CD14-positive monocyte (primary cell): ENCODE measurements at regions not wholly inside any gene's neighbourhood (a gene's known extent, or its start where the extent isn't known, plus 50 kb on each side); places are given as distances from the start of the nearest gene placed in this dataset.

ENCODE experiments used
- DNase-seq, 3 donors: peaks; one replicate each; pipeline ENCODE4 v3.0.0-alpha.2; 2011 to 2022
- H2AFZ ChIP-seq: 2 replicates; pipeline ENCODE4 v1.6.0; 2012; ENCODE audit warnings: mild to moderate bottlenecking, low read depth, low read length, inconsistent platforms; ENCODE audit not compliant: insufficient read depth, poor library complexity, severe bottlenecking
- H3K27ac ChIP-seq, 2 donors: 1 replicate in 1 of 2; 2 replicates in 1 of 2; pipeline ENCODE4 v1.5.1; 2012 to 2013; ENCODE audit warnings: low read length in 2 of 2, control low read depth in 1 of 2, inconsistent platforms in 1 of 2, low read depth in 1 of 2, mild to moderate bottlenecking in 1 of 2
- H3K27me3 ChIP-seq, 2 donors: one replicate each; pipeline versions ENCODE4 v1.6.0 to v1.6.1; 2011 to 2013; ENCODE audit warnings: low read length in 2 of 2; ENCODE audit not compliant: control insufficient read depth in 2 of 2, insufficient read depth in 2 of 2
- H3K36me3 ChIP-seq, 2 donors: replicated peaks in 1 of 2; 1 replicate in 1 of 2; 2 replicates in 1 of 2; pipeline versions ENCODE4 v1.5.1 to v1.6.1; 2012 to 2013; ENCODE audit warnings: low read length in 2 of 2, control low read depth in 1 of 2, inconsistent platforms in 1 of 2, mild to moderate bottlenecking in 1 of 2; ENCODE audit not compliant: insufficient read depth in 2 of 2, control insufficient read depth in 1 of 2
- H3K4me1 ChIP-seq, 2 donors: 1 replicate in 1 of 2; 2 replicates in 1 of 2; pipeline versions ENCODE4 v1.5.1 to v1.6.1; 2012 to 2013; ENCODE audit warnings: low read length in 2 of 2, control low read depth in 1 of 2, inconsistent platforms in 1 of 2, mild to moderate bottlenecking in 1 of 2, moderate library complexity in 1 of 2; ENCODE audit not compliant: insufficient read depth in 2 of 2, control insufficient read depth in 1 of 2
- H3K4me2 ChIP-seq: replicated peaks from 2 replicates; pipeline ENCODE3; 2012; ENCODE audit warnings: low read length, moderate library complexity, mild to moderate bottlenecking; ENCODE audit not compliant: poor library complexity, severe bottlenecking; ENCODE audit errors: extremely low read depth
- H3K4me3 ChIP-seq, 3 experiments: fragments of 200-600 bp in 1 of 3; sonication (generic) in 1 of 3; replicated peaks in 1 of 3; 1 replicate in 2 of 3; 2 replicates in 1 of 3; pipeline ENCODE4 v1.5.1; 2011 to 2013; ENCODE audit warnings: low read length in 3 of 3, mild to moderate bottlenecking in 3 of 3, control low read depth in 2 of 3, low read depth in 2 of 3, inconsistent platforms in 1 of 3, moderate library complexity in 1 of 3
- H3K79me2 ChIP-seq: 2 replicates; pipeline ENCODE4 v1.6.0; 2012; ENCODE audit warnings: mild to moderate bottlenecking, control low read depth, inconsistent platforms, low read length, moderate library complexity; ENCODE audit not compliant: insufficient read depth
- H3K9ac ChIP-seq: 2 replicates; pipeline ENCODE4 v1.6.0; 2017; ENCODE audit warnings: low read length, mild to moderate bottlenecking; ENCODE audit not compliant: insufficient read depth, poor library complexity, severe bottlenecking
- H3K9me3 ChIP-seq, 2 donors: replicated peaks in 1 of 2; 1 replicate in 1 of 2; 2 replicates in 1 of 2; pipeline versions ENCODE4 v1.5.1 to v1.6.1; 2012 to 2013; ENCODE audit warnings: low read length in 2 of 2, control low read depth in 1 of 2; ENCODE audit not compliant: control insufficient read depth in 1 of 2, insufficient read depth in 1 of 2
- H4K20me1 ChIP-seq: 2 replicates; pipeline ENCODE4 v1.6.0; 2012; ENCODE audit warnings: mild to moderate bottlenecking, low read length, control low read depth, moderate library complexity; ENCODE audit not compliant: insufficient read depth
- H3K27ac Mint-ChIP-seq, 7 donors: one replicate each; pipeline ENCODE4 v1.8.0; 2020; ENCODE audit warnings: mild to moderate bottlenecking in 7 of 7, mixed read lengths in 7 of 7, moderate library complexity in 6 of 7, inconsistent platforms in 2 of 7
- H3K27me3 Mint-ChIP-seq, 3 donors: one replicate each; pipeline ENCODE4 v1.8.0; 2021 to 2022; ENCODE audit warnings: low read depth in 3 of 3, mild to moderate bottlenecking in 3 of 3, mixed read lengths in 3 of 3, moderate library complexity in 3 of 3, inconsistent platforms in 1 of 3
- H3K36me3 Mint-ChIP-seq, 2 donors: one replicate each; pipeline ENCODE4 v1.8.0; 2020; ENCODE audit warnings: mixed read lengths in 2 of 2, inconsistent platforms in 1 of 2, mild to moderate bottlenecking in 1 of 2
- H3K4me1 Mint-ChIP-seq: one replicate; pipeline ENCODE4 v1.8.0; 2020; ENCODE audit warnings: mild to moderate bottlenecking, mixed read lengths
- H3K4me3 Mint-ChIP-seq, 2 donors: one replicate each; pipeline ENCODE4 v1.8.0; 2020; ENCODE audit warnings: mild to moderate bottlenecking in 2 of 2, mixed read lengths in 2 of 2, moderate library complexity in 1 of 2
- H3K9me3 Mint-ChIP-seq, 7 donors: one replicate each; pipeline ENCODE4 v1.8.0; 2020 to 2022; ENCODE audit warnings: mixed read lengths in 7 of 7, mild to moderate bottlenecking in 6 of 7, moderate library complexity in 6 of 7, inconsistent platforms in 2 of 7
- WGBS: methylation state at CpG from one replicate; pipeline ENCODE4 v1.1.5; 2013; ENCODE audit warnings: missing lambda C conversion rate; ENCODE audit not compliant: insufficient coverage; 5-methylcytosine and 5-hydroxymethylcytosine counted together
- intact Hi-C, 2 donors: fragments of 100-400 bp; cut with micrococcal nuclease; formaldehyde crosslinking; loops; one replicate each; pipeline versions ENCODE4 v1.15.0 to v1.15.1; 2023
- TF ChIP-seq, protein P1 (sequence below): fragments of 200-600 bp; IDR thresholded peaks from one replicate; pipeline ENCODE4 v1.8.0; 2022; ENCODE audit warnings: antibody characterized with exemption, mild to moderate bottlenecking

DNA sequence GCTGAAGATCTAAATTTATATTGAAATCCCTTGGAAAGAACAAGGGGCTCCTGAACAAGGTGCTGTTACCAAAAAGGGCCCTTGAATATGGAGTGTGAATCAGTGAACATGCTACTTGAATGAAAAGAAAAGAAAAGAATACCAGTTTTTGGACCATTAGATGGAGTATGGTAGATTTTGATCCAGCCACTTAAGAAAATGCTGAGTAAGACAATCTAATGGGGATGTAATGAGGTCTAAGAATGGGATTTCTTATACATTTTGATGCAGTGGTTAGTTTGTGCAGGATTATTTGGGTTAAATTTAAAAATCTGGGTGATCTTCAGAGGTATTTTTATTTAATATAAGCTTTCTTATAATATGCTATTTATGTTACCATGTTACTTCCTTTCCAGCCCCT lies 2003.0 kb upstream of the LRRTM1 start:
- Mint-ChIP-seq H3K4me1 (no peaks in the 10 kb centered on the region), H3K4me3 (no peak overlapping the region), H3K9me3 (peaks cover 0 to 8% (median 0%) of the 10 kb centered on the region in 7 donors), H3K27ac (no peak overlapping the region), H3K27me3 (no peaks in the 10 kb centered on the region), H3K36me3 (no peaks in the 10 kb centered on the region)
- Histone ChIP-seq H3K4me3 (no peak overlapping the region), H3K27me3 (no peaks in the 10 kb centered on the region), H3K36me3 (no peaks in the 10 kb centered on the region), H3K27ac (no peak overlapping the region), H2AFZ (no peak overlapping the region), H3K4me2 (no peak overlapping the region), H3K79me2 (no peaks in the 10 kb centered on the region), H3K9ac (no peak overlapping the region), H3K9me3 (no peaks in the 10 kb centered on the region), H4K20me1 (no peaks in the 10 kb centered on the region), H3K4me1 (no peaks in the 10 kb centered on the region)
- TF ChIP-seq, protein P1, sequence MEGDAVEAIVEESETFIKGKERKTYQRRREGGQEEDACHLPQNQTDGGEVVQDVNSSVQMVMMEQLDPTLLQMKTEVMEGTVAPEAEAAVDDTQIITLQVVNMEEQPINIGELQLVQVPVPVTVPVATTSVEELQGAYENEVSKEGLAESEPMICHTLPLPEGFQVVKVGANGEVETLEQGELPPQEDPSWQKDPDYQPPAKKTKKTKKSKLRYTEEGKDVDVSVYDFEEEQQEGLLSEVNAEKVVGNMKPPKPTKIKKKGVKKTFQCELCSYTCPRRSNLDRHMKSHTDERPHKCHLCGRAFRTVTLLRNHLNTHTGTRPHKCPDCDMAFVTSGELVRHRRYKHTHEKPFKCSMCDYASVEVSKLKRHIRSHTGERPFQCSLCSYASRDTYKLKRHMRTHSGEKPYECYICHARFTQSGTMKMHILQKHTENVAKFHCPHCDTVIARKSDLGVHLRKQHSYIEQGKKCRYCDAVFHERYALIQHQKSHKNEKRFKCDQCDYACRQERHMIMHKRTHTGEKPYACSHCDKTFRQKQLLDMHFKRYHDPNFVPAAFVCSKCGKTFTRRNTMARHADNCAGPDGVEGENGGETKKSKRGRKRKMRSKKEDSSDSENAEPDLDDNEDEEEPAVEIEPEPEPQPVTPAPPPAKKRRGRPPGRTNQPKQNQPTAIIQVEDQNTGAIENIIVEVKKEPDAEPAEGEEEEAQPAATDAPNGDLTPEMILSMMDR: no peak
- DNase-seq: no peak
- intact Hi-C loops: no loop called here

DNA sequence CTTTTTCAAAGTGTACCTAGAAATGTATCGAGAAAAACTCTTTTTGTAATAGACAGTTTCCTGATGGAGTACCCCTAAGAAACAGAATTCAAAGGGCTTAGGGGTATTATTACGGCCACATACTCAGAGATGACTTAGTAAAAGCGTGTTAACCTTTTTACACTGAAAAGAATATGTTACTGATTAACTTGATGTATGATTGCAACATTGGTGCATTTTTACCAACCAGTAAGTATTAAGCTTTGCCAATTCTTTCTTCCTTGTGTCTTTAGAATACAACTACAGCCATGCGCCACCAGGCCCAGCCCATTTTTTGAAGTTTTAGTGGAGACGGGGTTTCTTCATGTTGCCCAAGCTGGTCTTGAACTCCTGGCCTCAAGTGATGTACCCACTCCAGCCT lies 1997.0 kb upstream of the LRRTM1 start:
- H3K9ac ChIP-seq: no peak overlapping the region
- no peaks in the 10 kb centered on the region for H3K27me3 ChIP-seq
- Mint-ChIP-seq H3K4me1 (no peaks in the 10 kb centered on the region), H3K27ac (no peak overlapping the region), H3K36me3 (no peaks in the 10 kb centered on the region), H3K4me3 (no peak overlapping the region), H3K27me3 (peaks cover 0 to 2% (median 0%) of the 10 kb centered on the region in 3 donors), H3K9me3 (peaks cover 0 to 9% (median 2%) of the 10 kb centered on the region in 7 donors)
- no peak for DNase-seq
- no peaks in the 10 kb centered on the region for H3K79me2 ChIP-seq
- no peaks in the 10 kb centered on the region for H3K4me1 ChIP-seq
- H3K4me2 ChIP-seq: no peak overlapping the region
- TF ChIP-seq, protein P1: no peak
- WGBS: no CpG with 5 or more reads among the region's 5 CpGs
- no peak overlapping the region for H3K4me3 ChIP-seq
- H3K36me3 ChIP-seq: no peaks in the 10 kb centered on the region
- H3K27ac ChIP-seq: no peak overlapping the region
- intact Hi-C loops: no loop called here
- H3K9me3 ChIP-seq: no peaks in the 10 kb centered on the region
- no peak overlapping the region for H2AFZ ChIP-seq
- H4K20me1 ChIP-seq: no peaks in the 10 kb centered on the region
